ENCODE measurements at regions not wholly inside any gene's neighbourhood (a gene's known extent, or its start where the extent isn't known, plus 50 kb on each side); places are given as distances from the start of the nearest gene placed in this dataset.

GRCh38 chr4:139607502-139608060 is 51.6 kb upstream of the SETD7 start:
- Mint-ChIP-seq H3K4me3 (no peak overlapping the region), H3K27ac (no peak overlapping the region), H3K9me3 (ENCODE audit: insufficient read depth) (no peaks in the 10 kb centered on the region), H3K27me3 (peaks cover 16% of the 10 kb centered on the region), H3K4me1 (peaks cover 16% of the 10 kb centered on the region)
- Histone ChIP-seq H4K20me1 (ENCODE audit: control insufficient read depth, insufficient read depth, low read length, poor library complexity, severe bottlenecking) (no peaks in the 10 kb centered on the region), H3K27me3 (replicated peaks in 1 of 4; ENCODE audit: control extremely low read depth in 1 of 4, control insufficient read depth in 3 of 4, insufficient read depth in 4 of 4, low read length in 3 of 4) (no peaks in the 10 kb centered on the region), H2AFZ (ENCODE audit: insufficient read depth, low read depth, low read length, poor library complexity, severe bottlenecking) (peak overlapping the region; percentile 78), H3K4me1 (ENCODE audit: control insufficient read depth in 2 of 2, insufficient read depth in 2 of 2, low read length in 2 of 2) (peaks cover 8 to 10% of the 10 kb centered on the region in 2 donors), H3K4me3 (ENCODE audit: control extremely low read depth in 1 of 5, extremely low read depth in 1 of 5, insufficient read depth in 1 of 5, low read depth in 2 of 5, low read length in 4 of 5) (no peak overlapping the region), H3K4me2 (replicated peaks; ENCODE audit: low read depth, low read length, poor library complexity, severe bottlenecking) (no peak overlapping the region), H3K27ac (ENCODE audit: low read length in 2 of 2) (no peak overlapping the region), H3K79me2 (ENCODE audit: control insufficient read depth, insufficient read depth, low read length) (no peaks in the 10 kb centered on the region), H3K9ac (ENCODE audit: low read length) (no peak overlapping the region), H3K9me3 (ENCODE audit: control extremely low read depth in 1 of 3, control insufficient read depth in 2 of 3, insufficient read depth in 1 of 3, low read length in 2 of 3) (no peaks in the 10 kb centered on the region), H3K36me3 (replicated peaks in 1 of 2; ENCODE audit: control extremely low read depth in 1 of 2, control insufficient read depth in 1 of 2, extremely low read depth in 1 of 2, insufficient read depth in 2 of 2, low read length in 1 of 2) (no peaks in the 10 kb centered on the region)
- no peak for ATAC-seq (ENCODE audit: low read depth)
- TF ChIP-seq EZH2 (IDR thresholded peaks at IDR 0.05; ENCODE audit: borderline replicate concordance, insufficient read depth, low read depth, low read length, poor library complexity, severe bottlenecking): no peak
- TF ChIP-seq, protein P1, sequence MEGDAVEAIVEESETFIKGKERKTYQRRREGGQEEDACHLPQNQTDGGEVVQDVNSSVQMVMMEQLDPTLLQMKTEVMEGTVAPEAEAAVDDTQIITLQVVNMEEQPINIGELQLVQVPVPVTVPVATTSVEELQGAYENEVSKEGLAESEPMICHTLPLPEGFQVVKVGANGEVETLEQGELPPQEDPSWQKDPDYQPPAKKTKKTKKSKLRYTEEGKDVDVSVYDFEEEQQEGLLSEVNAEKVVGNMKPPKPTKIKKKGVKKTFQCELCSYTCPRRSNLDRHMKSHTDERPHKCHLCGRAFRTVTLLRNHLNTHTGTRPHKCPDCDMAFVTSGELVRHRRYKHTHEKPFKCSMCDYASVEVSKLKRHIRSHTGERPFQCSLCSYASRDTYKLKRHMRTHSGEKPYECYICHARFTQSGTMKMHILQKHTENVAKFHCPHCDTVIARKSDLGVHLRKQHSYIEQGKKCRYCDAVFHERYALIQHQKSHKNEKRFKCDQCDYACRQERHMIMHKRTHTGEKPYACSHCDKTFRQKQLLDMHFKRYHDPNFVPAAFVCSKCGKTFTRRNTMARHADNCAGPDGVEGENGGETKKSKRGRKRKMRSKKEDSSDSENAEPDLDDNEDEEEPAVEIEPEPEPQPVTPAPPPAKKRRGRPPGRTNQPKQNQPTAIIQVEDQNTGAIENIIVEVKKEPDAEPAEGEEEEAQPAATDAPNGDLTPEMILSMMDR (IDR thresholded peaks at IDR 0.05): no peak
- no peak for DNase-seq
- ChIA-PET CTCF (interaction anchor here (0.7 to 6.6 kb wide), 4 partner anchors 12 to 51 kb away, joined by 3 to 74 read pairs (median 6); partner anchors contain the start of gene SETD7), POLR2A (no interaction called here)
- no CpG with 5 or more reads among the region's 3 CpGs for WGBS (ENCODE audit: insufficient coverage)
- intact Hi-C loops (cut with micrococcal nuclease): no loop called here

DNA sequence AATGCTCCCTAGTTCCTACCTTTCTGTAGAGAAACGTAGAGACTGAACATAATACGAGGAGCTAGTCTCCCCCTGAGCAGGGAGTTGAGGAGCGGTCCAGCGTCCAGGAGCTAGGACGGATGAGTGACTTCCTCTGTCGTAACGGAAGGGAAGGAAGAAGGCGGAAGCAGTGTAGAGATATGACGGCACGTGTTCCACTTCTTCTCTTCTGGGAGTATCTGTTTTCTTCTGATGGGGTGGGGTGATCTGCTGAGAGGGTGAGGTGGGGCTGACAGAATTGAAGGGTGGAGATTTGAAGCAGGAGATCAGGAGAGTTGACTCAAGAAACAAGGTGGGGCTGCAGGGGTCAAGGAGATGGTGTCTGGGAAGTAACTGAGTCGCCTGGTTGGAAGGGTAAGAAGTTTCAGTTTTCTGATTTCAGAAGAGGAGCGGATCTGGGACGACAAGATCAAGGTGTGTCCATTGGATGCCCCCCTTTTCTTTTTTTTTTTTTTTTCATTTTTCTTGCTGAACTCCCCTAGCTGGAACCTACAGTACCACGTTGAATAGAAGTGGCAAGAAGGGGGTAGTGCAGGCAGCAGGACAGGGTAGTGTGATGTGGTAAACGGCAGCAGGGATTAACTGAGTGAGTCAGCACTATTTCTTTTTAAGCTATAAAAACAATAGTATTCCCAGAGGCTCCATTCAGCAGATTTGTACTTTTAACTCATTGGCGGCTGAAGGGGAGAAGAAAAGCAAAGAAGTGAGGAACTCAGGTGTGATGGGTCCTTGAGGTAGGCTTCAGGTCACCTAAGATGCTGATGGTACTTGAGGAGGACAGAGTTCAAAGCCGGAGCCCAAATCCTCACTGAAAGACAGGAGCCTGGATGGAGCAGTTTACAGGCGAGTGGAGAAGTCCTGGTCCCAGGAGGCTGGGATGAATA is 50.8 kb upstream of the SETD7 start:
- Histone ChIP-seq H3K4me3 (ENCODE audit: control extremely low read depth in 1 of 5, extremely low read depth in 1 of 5, insufficient read depth in 1 of 5, low read depth in 2 of 5, low read length in 4 of 5) (peak overlapping the region in 4 of 5 experiments; percentile 5 to 50 (median 42)), H3K4me1 (ENCODE audit: control insufficient read depth in 2 of 2, insufficient read depth in 2 of 2, low read length in 2 of 2) (peaks cover 8 to 10% of the 10 kb centered on the region in 2 donors), H3K4me2 (replicated peaks; ENCODE audit: low read depth, low read length, poor library complexity, severe bottlenecking) (peak overlapping the region; percentile 65), H3K27me3 (replicated peaks in 1 of 4; ENCODE audit: control extremely low read depth in 1 of 4, control insufficient read depth in 3 of 4, insufficient read depth in 4 of 4, low read length in 3 of 4) (no peaks in the 10 kb centered on the region), H3K79me2 (ENCODE audit: control insufficient read depth, insufficient read depth, low read length) (no peaks in the 10 kb centered on the region), H3K9me3 (ENCODE audit: control extremely low read depth in 1 of 3, control insufficient read depth in 2 of 3, insufficient read depth in 1 of 3, low read length in 2 of 3) (no peaks in the 10 kb centered on the region), H2AFZ (ENCODE audit: insufficient read depth, low read depth, low read length, poor library complexity, severe bottlenecking) (peak overlapping the region; percentile 78), H3K27ac (ENCODE audit: low read length in 2 of 2) (no peak overlapping the region), H3K36me3 (replicated peaks in 1 of 2; ENCODE audit: control extremely low read depth in 1 of 2, control insufficient read depth in 1 of 2, extremely low read depth in 1 of 2, insufficient read depth in 2 of 2, low read length in 1 of 2) (no peaks in the 10 kb centered on the region), H3K9ac (ENCODE audit: low read length) (peak overlapping the region; percentile 34), H4K20me1 (ENCODE audit: control insufficient read depth, insufficient read depth, low read length, poor library complexity, severe bottlenecking) (no peaks in the 10 kb centered on the region)
- H3K4me1 Mint-ChIP-seq: peaks cover 16% of the 10 kb centered on the region
- ATAC-seq (ENCODE audit: low read depth) (peak; percentile 39), DNase-seq (peak; percentile 28)
- peak overlapping the region; percentile 77 for H3K4me3 Mint-ChIP-seq
- ChIA-PET CTCF (interaction anchor here (0.7 to 6.6 kb wide), 7 partner anchors 13 to 77 kb away, joined by 3 to 74 read pairs (median 5); partner anchors contain the start of gene SETD7), POLR2A (no interaction called here)
- no peak for TF ChIP-seq EZH2 (IDR thresholded peaks at IDR 0.05; ENCODE audit: borderline replicate concordance, insufficient read depth, low read depth, low read length, poor library complexity, severe bottlenecking)
- TF ChIP-seq, protein P1 (IDR thresholded peaks at IDR 0.05): no peak
- peaks cover 16% of the 10 kb centered on the region for H3K27me3 Mint-ChIP-seq
- no peaks in the 10 kb centered on the region for H3K9me3 Mint-ChIP-seq (ENCODE audit: insufficient read depth)
- intact Hi-C loops (cut with micrococcal nuclease): no loop called here
- 21% methylated on average over 10 of the region's 18 CpGs for WGBS (ENCODE audit: insufficient coverage)
- peak overlapping the region; percentile 7 for H3K27ac Mint-ChIP-seq
